Heart right ventricle (tissue), 16 donors: ENCODE measurements at regions not wholly inside any gene's neighbourhood (a gene's known extent, or its start where the extent isn't known, plus 50 kb on each side); places are given as distances from the start of the nearest gene placed in this dataset.
A peak's percentile ranks its signal among the peaks of the same experiment; 100 is the strongest.
"Not testable (repeated sequence)": the region's sequence is repeated elsewhere in the genome, so short reads cannot be mapped to it uniquely, and the experiment has no call there.

Experiments
- ATAC-seq, 8 donors: fragments of 200-7000 bp; cut with Tn5 transposase; one replicate each; pipeline ENCODE4 v1.9.1; 2020; ENCODE audit warnings: mild to moderate bottlenecking in 8 of 8, moderate library complexity in 8 of 8, moderate number of reproducible peaks in 1 of 8
- DNase-seq, 2 donors: peaks; one replicate each; pipeline ENCODE4 v3.0.0-alpha.2; 2020
- H3K27ac ChIP-seq, 10 donors: fragments of 200-600 bp; sonication (generic) in 2 of 10; one replicate each; pipeline versions ENCODE4 v1.5.0 to v1.8.0; 2020 to 2022; ENCODE audit warnings: mild to moderate bottlenecking in 3 of 10
- H3K27me3 ChIP-seq, 7 donors: fragments of 200-600 bp; one replicate each; pipeline ENCODE4 v1.8.0; 2021 to 2022; ENCODE audit warnings: mild to moderate bottlenecking in 2 of 7
- H3K36me3 ChIP-seq, 9 donors: fragments of 200-600 bp; sonication (generic) in 1 of 9; one replicate each; pipeline versions ENCODE4 v1.5.0 to v1.8.0; 2020 to 2022; ENCODE audit warnings: mild to moderate bottlenecking in 2 of 9
- H3K4me1 ChIP-seq, 9 donors: fragments of 200-600 bp; sonication (generic) in 1 of 9; one replicate each; pipeline versions ENCODE4 v1.5.0 to v1.8.0; 2020 to 2022; ENCODE audit warnings: mild to moderate bottlenecking in 4 of 9
- H3K4me3 ChIP-seq, 10 donors: fragments of 200-600 bp; sonication (generic) in 2 of 10; one replicate each; pipeline versions ENCODE4 v1.5.0 to v1.8.0; 2020 to 2022; ENCODE audit warnings: mild to moderate bottlenecking in 7 of 10, moderate library complexity in 2 of 10
- H3K9me3 ChIP-seq, 11 donors: fragments of 200-600 bp in 10 of 11; sonication (generic) in 2 of 11; one replicate each; pipeline versions ENCODE4 v1.5.0 to v1.8.0; 2013 to 2022; ENCODE audit warnings: mild to moderate bottlenecking in 2 of 11, control low read depth in 1 of 11, moderate library complexity in 1 of 11
- WGBS, 2 donors: extraction: QIAGEN DNeasy Blood & Tissue Kit; methylation state at CpG; one replicate each; pipeline ENCODE4 v1.1.7; 2013; ENCODE audit warnings: inconsistent platforms in 1 of 2; 5-methylcytosine and 5-hydroxymethylcytosine counted together
- intact Hi-C, 10 donors: fragments of 100-400 bp; cut with DNase I; formaldehyde crosslinking; loops; one replicate each; pipeline versions ENCODE4 v1.11.1 to v1.14.2; 2022
- TF ChIP-seq, protein P1 (sequence below), 9 donors: fragments of 200-600 bp; sonication (generic) in 2 of 9; IDR thresholded peaks; one replicate each; pipeline versions ENCODE4 v1.5.0 to v1.8.0; 2021 to 2022; ENCODE audit warnings: antibody characterized with exemption in 9 of 9, mild to moderate bottlenecking in 5 of 9, moderate library complexity in 1 of 9
- donor health status: Arrhythmogenic right ventricular cardiomyopathy.
- donor health status: ischemic (EF 13 %, LVEDD 7.1; RV severe dilation, severe dysfunction).
- donor health status: healthy with polysubstance abuse.
- donor health status: DM: no; HTN: yes; CAD: no.
- donor health status: DM: no; HTN: no; CAD: no.
- donor health status: ischemic (EF 25% LVEDD 6.9; RV normal size, moderate dysfunction).
- donor health status: ischemic (EF 25% LVEDD 5.7; RV mildly dilated, moderate dysfunction).
- donor health status: healthy.
- donor health status: DM: yes; HTN: yes; CAD: no.
- donor health status: Ischemic cardiomyopathy.
- donor health status: ischemic (EF 35%, LVEDD 5.7; RV mildly dilated, moderate dysfunction).
- donor health status: nonischemic (EF 11% LVEDD 7.7; RV severe dilation, severe dysfunction).
- donor health status: DM: yes; HTN: yes; CAD: no.
- donor health status: PGD.
- donor health status: ischemic (EF 29% LVEDD 5.4; RV normal size, mild dysfunction).
- donor health status: nonischemic (EF 23%, LVEDD 6.1; RV moderate dilation, normal function).

GRCh38 chr22:49513358-49513851, 314.3 kb downstream of the BRD1 start:
- intact Hi-C loops: no loop called here
- WGBS, 2 donors: 69 to 76% methylated on average over 5 of the region's 5 CpGs
- H3K36me3 ChIP-seq: no peaks in the 10 kb centered on the region
- H3K4me1 ChIP-seq: no peaks in the 10 kb centered on the region
- no peak overlapping the region for H3K4me3 ChIP-seq
- ATAC-seq (no peak), DNase-seq (no peak)
- TF ChIP-seq, protein P1, sequence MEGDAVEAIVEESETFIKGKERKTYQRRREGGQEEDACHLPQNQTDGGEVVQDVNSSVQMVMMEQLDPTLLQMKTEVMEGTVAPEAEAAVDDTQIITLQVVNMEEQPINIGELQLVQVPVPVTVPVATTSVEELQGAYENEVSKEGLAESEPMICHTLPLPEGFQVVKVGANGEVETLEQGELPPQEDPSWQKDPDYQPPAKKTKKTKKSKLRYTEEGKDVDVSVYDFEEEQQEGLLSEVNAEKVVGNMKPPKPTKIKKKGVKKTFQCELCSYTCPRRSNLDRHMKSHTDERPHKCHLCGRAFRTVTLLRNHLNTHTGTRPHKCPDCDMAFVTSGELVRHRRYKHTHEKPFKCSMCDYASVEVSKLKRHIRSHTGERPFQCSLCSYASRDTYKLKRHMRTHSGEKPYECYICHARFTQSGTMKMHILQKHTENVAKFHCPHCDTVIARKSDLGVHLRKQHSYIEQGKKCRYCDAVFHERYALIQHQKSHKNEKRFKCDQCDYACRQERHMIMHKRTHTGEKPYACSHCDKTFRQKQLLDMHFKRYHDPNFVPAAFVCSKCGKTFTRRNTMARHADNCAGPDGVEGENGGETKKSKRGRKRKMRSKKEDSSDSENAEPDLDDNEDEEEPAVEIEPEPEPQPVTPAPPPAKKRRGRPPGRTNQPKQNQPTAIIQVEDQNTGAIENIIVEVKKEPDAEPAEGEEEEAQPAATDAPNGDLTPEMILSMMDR (IDR thresholded peaks at IDR 0.05): no peak
- H3K27me3 ChIP-seq: peaks cover 0 to 6% (median 2%) of the 10 kb centered on the region in 7 donors
- peaks cover 0 to 20% (median 8%) of the 10 kb centered on the region in 11 donors for H3K9me3 ChIP-seq
- H3K27ac ChIP-seq: no peak overlapping the region

DNA sequence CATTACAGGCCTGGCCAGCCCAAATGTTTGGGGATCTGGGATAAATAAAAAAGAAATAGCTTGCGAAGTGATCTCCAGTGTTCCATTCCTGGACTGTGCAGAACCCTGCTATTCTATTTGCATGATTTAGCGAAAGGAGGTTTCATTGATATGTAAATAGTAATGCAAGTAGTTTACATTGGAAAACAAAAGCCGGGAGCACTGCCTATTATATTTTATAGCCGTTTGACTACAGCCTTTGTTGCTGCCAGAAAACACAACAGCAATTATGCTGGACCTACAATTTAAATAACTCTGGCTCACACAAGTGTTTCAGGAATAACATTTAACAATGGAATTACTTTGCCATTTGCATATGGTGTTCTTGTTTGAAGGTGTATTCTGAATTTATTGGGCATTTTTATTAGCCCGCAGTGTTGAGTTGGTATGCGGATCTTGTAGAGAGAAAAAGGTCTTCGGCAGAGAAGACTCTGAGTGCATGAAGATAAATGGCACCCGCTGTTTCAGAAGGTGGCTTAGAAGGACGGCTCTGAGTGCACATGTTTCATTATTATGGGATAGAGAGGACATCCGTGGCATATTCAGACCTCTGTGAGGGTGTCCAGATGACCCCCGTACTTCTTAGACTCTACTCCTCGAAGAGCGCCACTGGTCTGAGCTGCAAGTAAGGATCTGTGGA, 315.0 kb downstream of the BRD1 start:
- intact Hi-C loops: no loop called here
- Histone ChIP-seq H3K9me3 (peaks cover 0 to 20% (median 8%) of the 10 kb centered on the region in 11 donors), H3K36me3 (no peaks in the 10 kb centered on the region), H3K4me3 (no peak overlapping the region), H3K4me1 (no peaks in the 10 kb centered on the region), H3K27ac (no peak overlapping the region), H3K27me3 (peaks cover 0 to 6% (median 0%) of the 10 kb centered on the region in 7 donors)
- ATAC-seq: no peak
- TF ChIP-seq, protein P1 (IDR thresholded peaks at IDR 0.05): no peak
- DNase-seq: no peak
- 77 to 80% methylated on average over 13 of the region's 13 CpGs for WGBS, 2 donors

GRCh38 chr22:49511393-49512189, 316.1 kb downstream of the BRD1 start:
- WGBS, 2 donors: 93 to 94% methylated on average over 5 of the region's 5 CpGs

GRCh38 chr22:49510718-49511117, 317.0 kb downstream of the BRD1 start:
- Histone ChIP-seq H3K36me3 (no peaks in the 10 kb centered on the region), H3K27me3 (peaks cover 0 to 6% (median 0%) of the 10 kb centered on the region in 7 donors), H3K4me1 (no peaks in the 10 kb centered on the region), H3K4me3 (no peak overlapping the region), H3K9me3 (peaks cover 0 to 20% (median 8%) of the 10 kb centered on the region in 11 donors), H3K27ac (no peak overlapping the region)
- intact Hi-C loops: no loop called here
- no peak for ATAC-seq
- no peak for DNase-seq
- WGBS, 2 donors: 87 to 99% methylated on average over 1 of the region's 1 CpG
- TF ChIP-seq, protein P1 (IDR thresholded peaks at IDR 0.05): no peak

More at GRCh38 chr22:49511393-49512189, 316.1 kb downstream of the BRD1 start:
- DNase-seq, H3K36me3 ChIP-seq, intact Hi-C loops, H3K4me3 ChIP-seq, H3K4me1 ChIP-seq, ATAC-seq, H3K27me3 ChIP-seq: not testable (repeated sequence)
- Histone ChIP-seq H3K27ac (peak overlapping the region in 1 of 10 donors; percentile 38), H3K9me3 (peaks cover 0 to 20% (median 8%) of the 10 kb centered on the region in 11 donors)
